Mesendoderm (in vitro differentiated cells): ENCODE measurements at regions not wholly inside any gene's neighbourhood (a gene's known extent, or its start where the extent isn't known, plus 50 kb on each side); places are given as distances from the start of the nearest gene placed in this dataset.

Experiments
- DNase-seq: peaks from one replicate; pipeline ENCODE4 v3.0.0; 2013
- H2AK5ac ChIP-seq: 2 replicates; pipeline ENCODE4 v1.6.1; 2013; ENCODE audit warnings: low read length, inconsistent platforms
- H2BK120ac ChIP-seq: 2 replicates; pipeline ENCODE4 v1.6.1; 2013; ENCODE audit warnings: low read depth, mild to moderate bottlenecking, low read length, moderate library complexity, mixed read lengths
- H2BK15ac ChIP-seq: replicated peaks from 2 replicates; pipeline ENCODE4 v1.6.1; 2013; ENCODE audit warnings: low read depth, mild to moderate bottlenecking, moderate library complexity
- H2BK5ac ChIP-seq: 2 replicates; pipeline ENCODE4 v1.6.1; 2013; ENCODE audit warnings: low read length, inconsistent platforms
- H3K18ac ChIP-seq: 2 replicates; pipeline ENCODE4 v1.6.1; 2013; ENCODE audit warnings: mild to moderate bottlenecking, low read length, mixed read lengths
- H3K23ac ChIP-seq: one replicate; pipeline ENCODE4 v1.6.1; 2013; ENCODE audit warnings: low read length
- H3K27ac ChIP-seq: 2 replicates; pipeline ENCODE4 v1.5.1; 2013; ENCODE audit warnings: low read depth, mild to moderate bottlenecking, inconsistent platforms, low read length, moderate library complexity
- H3K27me3 ChIP-seq: 2 replicates; pipeline ENCODE4 v1.6.1; 2013; ENCODE audit warnings: low read length, control low read depth, mild to moderate bottlenecking, inconsistent platforms; ENCODE audit not compliant: insufficient read depth, poor library complexity
- H3K36me3 ChIP-seq: 2 replicates; pipeline ENCODE4 v1.6.1; 2013; ENCODE audit warnings: low read length, inconsistent platforms; ENCODE audit not compliant: control insufficient read depth, insufficient read depth
- H3K4ac ChIP-seq: one replicate; pipeline ENCODE4 v1.6.1; 2013; ENCODE audit warnings: low read depth, mild to moderate bottlenecking, low read length, moderate library complexity
- H3K4me1 ChIP-seq: 2 replicates; pipeline ENCODE4 v1.6.1; 2013; ENCODE audit warnings: low read depth, low read length, inconsistent platforms; ENCODE audit not compliant: control insufficient read depth
- H3K4me2 ChIP-seq: 2 replicates; pipeline ENCODE4 v1.6.1; 2013; ENCODE audit warnings: low read length
- H3K4me3 ChIP-seq: 2 replicates; pipeline ENCODE4 v1.5.1; 2013; ENCODE audit warnings: mild to moderate bottlenecking, low read length
- H3K56ac ChIP-seq: one replicate; pipeline ENCODE4 v1.6.1; 2013; ENCODE audit warnings: low read length
- H3K79me1 ChIP-seq: 2 replicates; pipeline ENCODE4 v1.6.1; 2013; ENCODE audit warnings: low read length, inconsistent platforms
- H3K79me2 ChIP-seq: 2 replicates; pipeline ENCODE4 v1.6.1; 2013; ENCODE audit warnings: mild to moderate bottlenecking, low read length; ENCODE audit not compliant: control insufficient read depth, insufficient read depth
- H3K9ac ChIP-seq: 2 replicates; pipeline ENCODE4 v1.6.1; 2013; ENCODE audit warnings: low read length, inconsistent platforms
- H4K5ac ChIP-seq: one replicate; pipeline ENCODE4 v1.6.1; 2013; ENCODE audit warnings: low read length
- H4K8ac ChIP-seq: one replicate; pipeline ENCODE4 v1.6.1; 2013; ENCODE audit warnings: low read depth, mild to moderate bottlenecking, control low read depth, low read length, moderate library complexity
- WGBS: extraction: QIAGEN DNeasy Blood & Tissue Kit; methylation state at CpG from one replicate; pipeline ENCODE4 v1.1.7; 2013; ENCODE audit warnings: low lambda C conversion rate, missing lambda C conversion rate; ENCODE audit not compliant: insufficient coverage; ENCODE audit errors: extremely low coverage; 5-methylcytosine and 5-hydroxymethylcytosine counted together

- WGBS, result no CpG with 5 or more reads among the region's 2 CpGs
- no peaks in the 10 kb centered on the region for H3K27me3 ChIP-seq
Observed at GRCh38 chr1:221832617-221833016, 90.7 kb upstream of the DUSP10 start.

GRCh38 chr1:221832151-221832550 is 90.3 kb upstream of the DUSP10 start:
- Histone ChIP-seq H3K18ac (no peak overlapping the region), H3K4me3 (no peak overlapping the region), H3K36me3 (no peaks in the 10 kb centered on the region), H3K4ac (no peak overlapping the region), H2BK120ac (no peak overlapping the region), H2BK5ac (no peak overlapping the region), H2AK5ac (no peak overlapping the region), H3K79me2 (no peaks in the 10 kb centered on the region), H2BK15ac (no peak overlapping the region), H3K9ac (no peak overlapping the region), H3K4me1 (no peaks in the 10 kb centered on the region), H4K8ac (no peak overlapping the region), H3K79me1 (no peaks in the 10 kb centered on the region), H3K27ac (no peak overlapping the region), H3K56ac (no peak overlapping the region), H3K23ac (no peak overlapping the region), H3K27me3 (no peaks in the 10 kb centered on the region), H4K5ac (no peak overlapping the region), H3K4me2 (no peak overlapping the region)
- no CpG with 5 or more reads among the region's 1 CpG for WGBS
- DNase-seq, result no peak

More at GRCh38 chr1:221832617-221833016, 90.7 kb upstream of the DUSP10 start:
- Histone ChIP-seq H4K8ac (no peak overlapping the region), H3K27ac (no peak overlapping the region), H4K5ac (no peak overlapping the region), H2BK120ac (no peak overlapping the region), H3K23ac (no peak overlapping the region), H2AK5ac (no peak overlapping the region), H3K4me2 (no peak overlapping the region), H3K4ac (no peak overlapping the region), H3K36me3 (no peaks in the 10 kb centered on the region), H2BK5ac (no peak overlapping the region), H3K56ac (no peak overlapping the region), H3K18ac (no peak overlapping the region), H3K79me2 (no peaks in the 10 kb centered on the region), H3K9ac (no peak overlapping the region), H3K4me1 (no peaks in the 10 kb centered on the region), H3K79me1 (no peaks in the 10 kb centered on the region), H2BK15ac (no peak overlapping the region), H3K4me3 (no peak overlapping the region)
- no peak for DNase-seq

GRCh38 chr1:221829327-221830015 is 87.6 kb upstream of the DUSP10 start:
- Histone ChIP-seq H3K27ac (no peak overlapping the region), H2BK5ac (no peak overlapping the region), H3K4me3 (no peak overlapping the region), H3K18ac (no peak overlapping the region), H3K56ac (no peak overlapping the region), H3K36me3 (no peaks in the 10 kb centered on the region), H4K8ac (no peak overlapping the region), H3K4ac (no peak overlapping the region), H3K4me1 (peaks cover 2% of the 10 kb centered on the region), H2AK5ac (no peak overlapping the region), H3K27me3 (no peaks in the 10 kb centered on the region), H3K79me1 (no peaks in the 10 kb centered on the region), H4K5ac (no peak overlapping the region), H3K4me2 (no peak overlapping the region), H2BK120ac (no peak overlapping the region), H3K23ac (no peak overlapping the region), H3K79me2 (no peaks in the 10 kb centered on the region), H2BK15ac (no peak overlapping the region), H3K9ac (no peak overlapping the region)
- WGBS, result no CpG with 5 or more reads among the region's 5 CpGs
- no peak for DNase-seq

- H3K36me3 ChIP-seq, result no peaks in the 10 kb centered on the region
- no CpG with 5 or more reads among the region's 1 CpG for WGBS
Observed at GRCh38 chr1:221827307-221827642, 85.4 kb upstream of the DUSP10 start.

GRCh38 chr1:221824909-221825308 is 83.0 kb upstream of the DUSP10 start:
- no peak for DNase-seq
- Histone ChIP-seq H3K4ac (no peak overlapping the region), H3K9ac (no peak overlapping the region), H3K79me1 (no peaks in the 10 kb centered on the region), H4K5ac (no peak overlapping the region), H3K18ac (no peak overlapping the region), H3K36me3 (no peaks in the 10 kb centered on the region), H2AK5ac (no peak overlapping the region), H3K56ac (no peak overlapping the region), H3K4me1 (peaks cover 2% of the 10 kb centered on the region), H3K79me2 (no peaks in the 10 kb centered on the region), H3K4me2 (no peak overlapping the region), H3K4me3 (no peak overlapping the region), H2BK120ac (no peak overlapping the region), H2BK5ac (no peak overlapping the region), H4K8ac (no peak overlapping the region), H2BK15ac (no peak overlapping the region), H3K27ac (no peak overlapping the region), H3K27me3 (no peaks in the 10 kb centered on the region), H3K23ac (no peak overlapping the region)
- no CpG with 5 or more reads among the region's 1 CpG for WGBS

More at GRCh38 chr1:221827307-221827642, 85.4 kb upstream of the DUSP10 start:
- DNase-seq, result no peak
- Histone ChIP-seq H3K4me2 (no peak overlapping the region), H4K8ac (no peak overlapping the region), H3K27ac (no peak overlapping the region), H3K4me1 (peaks cover 2% of the 10 kb centered on the region), H3K27me3 (no peaks in the 10 kb centered on the region), H2BK5ac (no peak overlapping the region), H3K23ac (no peak overlapping the region), H3K9ac (no peak overlapping the region), H3K79me2 (no peaks in the 10 kb centered on the region), H2BK15ac (no peak overlapping the region), H4K5ac (no peak overlapping the region), H2BK120ac (no peak overlapping the region), H2AK5ac (no peak overlapping the region), H3K79me1 (no peaks in the 10 kb centered on the region), H3K4ac (no peak overlapping the region), H3K4me3 (no peak overlapping the region), H3K56ac (peak overlapping the region; percentile 30), H3K18ac (no peak overlapping the region)

GRCh38 chr1:221824025-221824424 is 82.1 kb upstream of the DUSP10 start:
- no peak for DNase-seq
- H3K23ac ChIP-seq, result no peak overlapping the region
- no peak overlapping the region for H3K18ac ChIP-seq
- no peak overlapping the region for H3K4me2 ChIP-seq
- H3K4ac ChIP-seq, result no peak overlapping the region
- H2BK120ac ChIP-seq, result no peak overlapping the region
- H2BK5ac ChIP-seq, result no peak overlapping the region
- no CpG with 5 or more reads among the region's 2 CpGs for WGBS
- H4K8ac ChIP-seq, result no peak overlapping the region
- H3K79me2 ChIP-seq, result no peaks in the 10 kb centered on the region
- H3K4me3 ChIP-seq, result no peak overlapping the region
- H3K27me3 ChIP-seq, result no peaks in the 10 kb centered on the region
- H2BK15ac ChIP-seq, result no peak overlapping the region
- no peaks in the 10 kb centered on the region for H3K79me1 ChIP-seq
- H3K56ac ChIP-seq, result no peak overlapping the region
- no peaks in the 10 kb centered on the region for H3K36me3 ChIP-seq
- peaks cover 2% of the 10 kb centered on the region for H3K4me1 ChIP-seq
- no peak overlapping the region for H4K5ac ChIP-seq
- no peak overlapping the region for H2AK5ac ChIP-seq
- no peak overlapping the region for H3K27ac ChIP-seq
- no peak overlapping the region for H3K9ac ChIP-seq
